ENCODE measurements at regions not wholly inside any gene's neighbourhood (a gene's known extent, or its start where the extent isn't known, plus 50 kb on each side); places are given as distances from the start of the nearest gene placed in this dataset.

DNA sequence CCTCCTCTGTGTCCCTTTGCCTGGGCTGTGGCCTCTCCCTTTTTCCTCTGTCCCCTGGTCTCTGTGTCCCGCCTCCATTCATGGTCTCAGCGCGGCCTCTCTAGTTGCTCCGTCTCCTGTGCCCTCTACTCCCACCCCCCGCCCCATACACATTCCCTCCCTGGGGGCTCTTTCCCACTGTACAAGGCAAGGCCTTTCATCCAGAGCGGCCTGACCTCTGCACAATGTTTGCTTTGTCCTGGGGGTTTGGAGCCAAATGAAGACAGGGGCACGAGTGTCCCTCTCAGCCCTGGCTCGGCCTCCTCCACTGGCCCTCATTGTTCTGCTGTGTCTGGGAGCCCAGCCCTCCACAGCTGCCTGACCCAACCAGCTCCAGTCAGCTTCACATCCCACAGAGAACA is 678.6 kb downstream of the BCL11B start (continued):
- TF ChIP-seq, protein P1, sequence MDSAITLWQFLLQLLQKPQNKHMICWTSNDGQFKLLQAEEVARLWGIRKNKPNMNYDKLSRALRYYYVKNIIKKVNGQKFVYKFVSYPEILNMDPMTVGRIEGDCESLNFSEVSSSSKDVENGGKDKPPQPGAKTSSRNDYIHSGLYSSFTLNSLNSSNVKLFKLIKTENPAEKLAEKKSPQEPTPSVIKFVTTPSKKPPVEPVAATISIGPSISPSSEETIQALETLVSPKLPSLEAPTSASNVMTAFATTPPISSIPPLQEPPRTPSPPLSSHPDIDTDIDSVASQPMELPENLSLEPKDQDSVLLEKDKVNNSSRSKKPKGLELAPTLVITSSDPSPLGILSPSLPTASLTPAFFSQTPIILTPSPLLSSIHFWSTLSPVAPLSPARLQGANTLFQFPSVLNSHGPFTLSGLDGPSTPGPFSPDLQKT (IDR thresholded peaks at IDR 0.05; ENCODE audit: borderline replicate concordance, low read depth, low read length): no peak
- no peak for TF ChIP-seq ZNF169 (tag by site-specific recombination; IDR thresholded peaks at IDR 0.05)
- TF ChIP-seq ZBTB1 (tag by site-specific recombination; IDR thresholded peaks at IDR 0.05): no peak
- no peak for TF ChIP-seq KLF16 (tag by site-specific recombination; IDR thresholded peaks at IDR 0.05)
- no peak for TF ChIP-seq ZNF837 (tag by site-specific recombination; IDR thresholded peaks at IDR 0.05)
- no peak for TF ChIP-seq ZNF16 (tag by site-specific recombination; IDR thresholded peaks at IDR 0.05; ENCODE audit: low read depth)
- TF ChIP-seq ZNF2 (tag by site-specific recombination; IDR thresholded peaks at IDR 0.05): no peak
- TF ChIP-seq EGR2 (tag by site-specific recombination; IDR thresholded peaks at IDR 0.05; ENCODE audit: low read depth): no peak
- TF ChIP-seq ZNF670 (tag by site-specific recombination; IDR thresholded peaks at IDR 0.05; ENCODE audit: low read depth): no peak
- no peak for TF ChIP-seq ZNF48 (tag by site-specific recombination; IDR thresholded peaks at IDR 0.05)
- TF ChIP-seq ZBTB21 (tag by site-specific recombination; IDR thresholded peaks at IDR 0.05): no peak
- no peak for TF ChIP-seq SP2 (tag by site-specific recombination; IDR thresholded peaks at IDR 0.05)

DNA sequence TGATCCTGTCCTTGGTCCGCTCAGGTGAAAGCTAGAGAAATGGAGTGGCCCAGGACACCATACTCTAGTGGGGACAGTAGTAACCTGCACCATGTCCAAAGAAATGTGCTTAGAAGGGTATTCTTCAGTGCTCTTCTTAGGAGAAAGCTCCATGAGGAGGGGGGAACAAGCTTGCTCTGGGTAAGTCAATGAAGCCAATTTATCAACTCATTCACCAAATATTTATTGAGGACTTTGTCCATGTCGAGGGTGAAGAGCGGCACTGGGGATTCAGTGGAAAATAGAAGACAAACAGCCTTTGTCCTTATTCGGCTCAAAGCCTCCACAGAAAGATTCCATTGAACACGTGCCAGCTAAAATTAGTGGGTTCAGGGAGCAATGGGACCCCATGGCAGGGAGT is 677.8 kb downstream of the BCL11B start:
- Histone ChIP-seq H3K4me3 (ENCODE audit: low read depth, low read length) (no peak overlapping the region), H3K27ac (ENCODE audit: extremely low read depth, low read depth, low read length) (no peak overlapping the region), H3K36me3 (ENCODE audit: control insufficient read depth in 2 of 2, insufficient read depth in 1 of 2, low read length in 2 of 2) (no peaks in the 10 kb centered on the region), H3K4me1 (ENCODE audit: control insufficient read depth, insufficient read depth, low read length) (no peaks in the 10 kb centered on the region), H3K9me3 (ENCODE audit: control insufficient read depth, insufficient read depth, low read depth, low read length) (no peaks in the 10 kb centered on the region)
- ChIA-PET CTCF (no interaction called here), POLR2A (no interaction called here)
- TF ChIP-seq ZNF837 (tag by site-specific recombination; IDR thresholded peaks at IDR 0.05) (no peak), ZNF624 (tag by site-specific recombination; IDR thresholded peaks at IDR 0.05) (no peak), ZNF221 (tag by site-specific recombination; IDR thresholded peaks at IDR 0.05; ENCODE audit: borderline replicate concordance) (no peak)
- TF ChIP-seq, protein P2, sequence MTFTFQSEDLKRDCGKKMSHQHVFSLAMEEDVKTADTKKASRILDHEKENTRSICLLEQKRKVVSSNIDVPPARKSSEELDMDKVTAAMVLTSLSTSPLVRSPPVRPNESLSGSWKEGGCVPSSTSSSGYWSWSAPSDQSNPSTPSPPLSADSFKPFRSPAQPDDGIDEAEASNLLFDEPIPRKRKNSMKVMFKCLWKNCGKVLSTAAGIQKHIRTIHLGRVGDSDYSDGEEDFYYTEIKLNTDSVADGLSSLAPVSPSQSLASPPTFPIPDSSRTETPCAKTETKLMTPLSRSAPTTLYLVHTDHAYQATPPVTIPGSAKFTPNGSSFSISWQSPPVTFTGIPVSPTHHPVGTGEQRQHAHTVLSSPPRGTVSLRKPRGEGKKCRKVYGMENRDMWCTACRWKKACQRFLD (tag by site-specific recombination; IDR thresholded peaks at IDR 0.05): no peak

DNA sequence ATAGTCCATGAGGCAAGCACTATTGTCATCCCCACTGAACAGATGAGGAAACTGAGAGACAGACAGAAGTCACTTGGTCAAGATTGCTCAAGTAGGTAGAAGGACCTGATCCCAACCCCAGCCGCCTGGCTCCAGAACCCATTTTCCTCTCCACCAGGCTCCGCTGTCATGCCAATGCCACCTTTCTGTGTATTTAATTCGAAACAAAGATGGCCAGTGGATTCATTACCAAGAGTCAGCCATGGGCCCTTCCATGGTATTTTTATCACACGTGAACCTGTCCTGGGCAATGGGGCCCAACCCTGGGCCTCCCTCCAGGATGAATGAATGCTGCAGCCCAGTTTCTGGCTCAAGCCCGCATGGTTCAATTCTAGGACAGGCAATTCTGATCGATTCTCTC is 673.4 kb downstream of the BCL11B start:
- H3K36me3 ChIP-seq (ENCODE audit: control insufficient read depth in 2 of 2, insufficient read depth in 1 of 2, low read length in 2 of 2): no peaks in the 10 kb centered on the region
- no peaks in the 10 kb centered on the region for H3K4me1 ChIP-seq (ENCODE audit: control insufficient read depth, insufficient read depth, low read length)
- POLR2A ChIA-PET: no interaction called here
- CTCF ChIA-PET: no interaction called here
- no peaks in the 10 kb centered on the region for H3K9me3 ChIP-seq (ENCODE audit: control insufficient read depth, insufficient read depth, low read depth, low read length)
- H3K27ac ChIP-seq (ENCODE audit: extremely low read depth, low read depth, low read length): no peak overlapping the region
- no peak overlapping the region for H3K4me3 ChIP-seq (ENCODE audit: low read depth, low read length)
- no peak for TF ChIP-seq ZNF157 (tag by site-specific recombination; IDR thresholded peaks at IDR 0.05)

DNA sequence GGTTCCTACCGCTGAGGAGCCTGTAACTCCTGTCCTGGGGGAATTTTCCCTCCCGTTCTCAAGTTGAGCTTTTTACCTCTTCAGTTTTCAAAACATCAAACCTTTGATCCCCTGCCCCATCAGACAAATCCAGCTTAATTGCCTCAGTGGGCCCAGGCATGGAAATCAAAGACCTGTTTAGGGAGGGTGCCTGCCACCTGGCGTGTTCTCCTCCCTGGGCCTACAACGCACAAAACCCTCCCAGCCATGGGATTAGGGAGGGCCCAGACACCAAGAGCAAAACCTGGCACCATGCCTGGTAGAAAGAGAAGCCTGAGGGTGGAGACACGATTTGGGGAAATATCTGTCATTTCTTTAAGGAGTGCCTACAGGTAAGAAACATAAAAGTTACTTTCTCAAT is 672.9 kb downstream of the BCL11B start:
- Histone ChIP-seq H3K4me3 (ENCODE audit: low read depth, low read length) (no peak overlapping the region), H3K4me1 (ENCODE audit: control insufficient read depth, insufficient read depth, low read length) (no peaks in the 10 kb centered on the region), H3K9me3 (ENCODE audit: control insufficient read depth, insufficient read depth, low read depth, low read length) (no peaks in the 10 kb centered on the region), H3K36me3 (ENCODE audit: control insufficient read depth in 2 of 2, insufficient read depth in 1 of 2, low read length in 2 of 2) (no peaks in the 10 kb centered on the region), H3K27ac (ENCODE audit: extremely low read depth, low read depth, low read length) (no peak overlapping the region)
- ChIA-PET CTCF (no interaction called here), POLR2A (no interaction called here)
- TF ChIP-seq, protein P3, sequence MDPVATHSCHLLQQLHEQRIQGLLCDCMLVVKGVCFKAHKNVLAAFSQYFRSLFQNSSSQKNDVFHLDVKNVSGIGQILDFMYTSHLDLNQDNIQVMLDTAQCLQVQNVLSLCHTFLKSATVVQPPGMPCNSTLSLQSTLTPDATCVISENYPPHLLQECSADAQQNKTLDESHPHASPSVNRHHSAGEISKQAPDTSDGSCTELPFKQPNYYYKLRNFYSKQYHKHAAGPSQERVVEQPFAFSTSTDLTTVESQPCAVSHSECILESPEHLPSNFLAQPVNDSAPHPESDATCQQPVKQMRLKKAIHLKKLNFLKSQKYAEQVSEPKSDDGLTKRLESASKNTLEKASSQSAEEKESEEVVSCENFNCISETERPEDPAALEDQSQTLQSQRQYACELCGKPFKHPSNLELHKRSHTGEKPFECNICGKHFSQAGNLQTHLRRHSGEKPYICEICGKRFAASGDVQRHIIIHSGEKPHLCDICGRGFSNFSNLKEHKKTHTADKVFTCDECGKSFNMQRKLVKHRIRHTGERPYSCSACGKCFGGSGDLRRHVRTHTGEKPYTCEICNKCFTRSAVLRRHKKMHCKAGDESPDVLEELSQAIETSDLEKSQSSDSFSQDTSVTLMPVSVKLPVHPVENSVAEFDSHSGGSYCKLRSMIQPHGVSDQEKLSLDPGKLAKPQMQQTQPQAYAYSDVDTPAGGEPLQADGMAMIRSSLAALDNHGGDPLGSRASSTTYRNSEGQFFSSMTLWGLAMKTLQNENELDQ (tag by site-specific recombination; IDR thresholded peaks at IDR 0.05; ENCODE audit: low read depth): no peak
- TF ChIP-seq ZXDB (tag by site-specific recombination; IDR thresholded peaks at IDR 0.05): no peak
- no peak for TF ChIP-seq ZNF530 (tag by site-specific recombination; IDR thresholded peaks at IDR 0.05; ENCODE audit: low read depth)
- no peak for TF ChIP-seq KLF10 (tag by site-specific recombination; IDR thresholded peaks at IDR 0.05)
- TF ChIP-seq ZNF670 (tag by site-specific recombination; IDR thresholded peaks at IDR 0.05; ENCODE audit: low read depth): no peak
- no peak for TF ChIP-seq ZNF621 (tag by site-specific recombination; IDR thresholded peaks at IDR 0.05)
- TF ChIP-seq ZNF335 (tag by site-specific recombination; conservative IDR thresholded peaks at IDR 0.05): no peak
- no peak for TF ChIP-seq ZNF473 (tag by site-specific recombination; IDR thresholded peaks at IDR 0.05)
- no peak for TF ChIP-seq ZNF416 (tag by site-specific recombination; IDR thresholded peaks at IDR 0.05)
- TF ChIP-seq, protein P4, sequence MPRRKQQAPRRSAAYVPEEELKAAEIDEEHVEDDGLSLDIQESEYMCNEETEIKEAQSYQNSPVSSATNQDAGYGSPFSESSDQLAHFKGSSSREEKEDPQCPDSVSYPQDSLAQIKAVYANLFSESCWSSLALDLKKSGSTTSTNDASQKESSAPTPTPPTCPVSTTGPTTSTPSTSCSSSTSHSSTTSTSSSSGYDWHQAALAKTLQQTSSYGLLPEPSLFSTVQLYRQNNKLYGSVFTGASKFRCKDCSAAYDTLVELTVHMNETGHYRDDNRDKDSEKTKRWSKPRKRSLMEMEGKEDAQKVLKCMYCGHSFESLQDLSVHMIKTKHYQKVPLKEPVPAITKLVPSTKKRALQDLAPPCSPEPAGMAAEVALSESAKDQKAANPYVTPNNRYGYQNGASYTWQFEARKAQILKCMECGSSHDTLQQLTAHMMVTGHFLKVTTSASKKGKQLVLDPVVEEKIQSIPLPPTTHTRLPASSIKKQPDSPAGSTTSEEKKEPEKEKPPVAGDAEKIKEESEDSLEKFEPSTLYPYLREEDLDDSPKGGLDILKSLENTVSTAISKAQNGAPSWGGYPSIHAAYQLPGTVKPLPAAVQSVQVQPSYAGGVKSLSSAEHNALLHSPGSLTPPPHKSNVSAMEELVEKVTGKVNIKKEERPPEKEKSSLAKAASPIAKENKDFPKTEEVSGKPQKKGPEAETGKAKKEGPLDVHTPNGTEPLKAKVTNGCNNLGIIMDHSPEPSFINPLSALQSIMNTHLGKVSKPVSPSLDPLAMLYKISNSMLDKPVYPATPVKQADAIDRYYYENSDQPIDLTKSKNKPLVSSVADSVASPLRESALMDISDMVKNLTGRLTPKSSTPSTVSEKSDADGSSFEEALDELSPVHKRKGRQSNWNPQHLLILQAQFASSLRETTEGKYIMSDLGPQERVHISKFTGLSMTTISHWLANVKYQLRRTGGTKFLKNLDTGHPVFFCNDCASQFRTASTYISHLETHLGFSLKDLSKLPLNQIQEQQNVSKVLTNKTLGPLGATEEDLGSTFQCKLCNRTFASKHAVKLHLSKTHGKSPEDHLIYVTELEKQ (tag by site-specific recombination; IDR thresholded peaks at IDR 0.05; ENCODE audit: borderline replicate concordance): no peak
